AML-193 (cell line): ENCODE measurements at regions not wholly inside any gene's neighbourhood (a gene's known extent, or its start where the extent isn't known, plus 50 kb on each side); places are given as distances from the start of the nearest gene placed in this dataset.

Experiments used
- DNase-seq, 2 experiments: peaks; one replicate each; lab custom pipeline; 2025; lab: John Stamatoyannopoulos, UW

DNA sequence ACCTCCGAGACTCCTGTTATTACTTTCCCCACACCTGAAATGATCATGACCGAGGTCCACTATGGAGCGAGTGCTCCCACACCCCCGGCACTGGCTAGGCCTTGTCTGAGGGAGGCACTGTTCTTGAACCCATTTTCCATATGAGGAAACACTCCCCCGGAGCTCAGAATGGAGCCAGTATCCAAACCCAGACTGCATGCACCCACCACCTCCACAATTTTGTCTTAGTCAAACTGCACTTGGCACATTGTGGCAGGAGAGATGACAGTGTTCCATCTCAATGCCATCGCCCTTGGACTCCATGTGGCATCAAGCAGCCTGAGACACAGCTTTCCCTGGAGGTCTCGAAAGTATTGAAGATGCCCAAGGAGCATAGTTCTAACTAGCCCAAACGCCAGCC, 154.1 kb downstream of the NUP210 start:
- DNase-seq, result no peak

DNA sequence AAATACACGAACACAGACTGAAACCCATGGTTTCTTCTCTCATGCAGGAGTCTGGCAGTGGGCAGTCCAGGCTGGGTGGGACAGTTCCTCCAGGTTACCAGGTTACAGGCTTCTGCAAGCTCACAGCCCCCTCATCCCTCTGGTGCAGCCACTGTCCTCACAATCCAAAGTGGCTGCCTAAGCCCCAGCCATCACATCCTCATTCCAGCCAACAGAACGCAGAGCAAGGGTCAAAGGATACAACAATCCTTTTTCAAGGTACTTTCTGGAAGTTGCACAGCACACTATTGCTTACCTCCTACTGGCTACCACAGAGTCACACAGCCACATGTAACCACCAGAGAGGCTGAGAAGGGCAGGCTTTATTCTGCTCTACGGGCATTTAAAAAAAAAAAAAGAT, 154.6 kb downstream of the NUP210 start:
- DNase-seq, result no peak

DNA sequence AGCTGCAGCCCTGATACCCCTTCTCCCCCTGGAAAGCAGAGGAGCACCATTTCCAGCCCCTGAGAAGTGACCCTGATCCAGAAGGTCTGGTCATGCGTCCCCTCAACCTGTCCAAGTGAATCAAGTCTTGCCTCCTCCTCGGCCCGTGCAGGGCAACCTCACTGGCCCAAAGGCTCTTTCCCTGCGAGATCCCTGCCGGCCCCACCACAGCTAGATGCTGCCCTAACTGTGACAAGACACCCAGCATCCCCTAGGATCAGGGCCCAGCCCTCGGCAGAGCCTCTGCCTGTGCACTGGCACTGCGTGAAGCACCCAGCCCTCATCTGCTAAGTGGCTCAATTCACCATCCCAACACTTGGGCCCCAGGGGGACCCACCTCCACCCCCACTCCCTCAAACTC, 155.1 kb downstream of the NUP210 start:
- no peak for DNase-seq

DNA sequence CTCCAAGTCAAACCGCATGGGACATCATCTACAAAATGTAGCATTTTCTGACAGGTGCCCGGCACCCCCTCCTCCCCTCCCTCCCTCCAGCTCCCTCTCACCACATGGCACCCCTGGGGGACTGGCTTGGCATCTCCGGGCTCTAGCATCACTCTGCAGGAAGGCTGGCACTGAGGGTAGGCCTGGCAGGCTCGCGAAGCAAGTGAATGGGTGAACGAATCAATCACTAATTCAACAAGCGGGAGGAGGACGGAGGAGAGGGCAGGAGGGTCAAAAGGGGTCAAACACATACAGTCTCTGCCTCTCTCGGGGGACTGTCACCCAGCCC, 155.7 kb downstream of the NUP210 start:
- no peak for DNase-seq

DNA sequence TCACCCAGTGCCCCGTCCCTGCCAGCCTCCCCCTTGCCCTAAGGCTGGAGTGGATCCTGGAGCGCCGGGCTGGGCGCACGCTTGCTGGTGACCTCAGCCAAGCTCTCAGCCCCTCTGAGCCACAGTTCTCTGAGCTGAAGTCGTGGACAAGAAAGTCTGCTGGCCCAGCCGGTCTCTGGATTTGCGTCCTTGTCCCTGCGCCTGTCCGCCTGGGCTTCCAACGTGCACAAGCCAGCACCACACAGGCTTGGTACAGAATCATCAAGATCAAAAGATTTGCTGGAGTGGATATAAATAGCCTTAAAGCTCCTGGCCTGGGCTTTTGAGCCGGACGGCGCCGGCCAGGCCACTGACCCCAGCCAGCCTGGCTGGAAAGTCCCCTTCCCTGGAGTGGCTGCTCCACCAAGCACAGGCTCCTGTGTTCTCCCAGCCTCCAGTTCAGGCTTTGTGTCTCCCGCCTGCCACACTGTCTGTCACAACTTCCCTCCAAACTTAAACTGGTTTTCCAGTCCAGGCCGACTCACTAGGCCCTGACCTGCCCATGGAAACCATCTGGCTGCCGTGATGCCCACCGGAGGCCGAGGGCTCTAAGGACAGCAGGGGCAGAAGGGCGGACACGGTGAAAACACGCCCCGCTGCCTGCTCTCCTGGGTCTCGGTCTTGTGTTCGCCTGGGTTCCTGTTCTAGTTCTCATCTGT, 156.2 kb downstream of the NUP210 start:
- no peak for DNase-seq

DNA sequence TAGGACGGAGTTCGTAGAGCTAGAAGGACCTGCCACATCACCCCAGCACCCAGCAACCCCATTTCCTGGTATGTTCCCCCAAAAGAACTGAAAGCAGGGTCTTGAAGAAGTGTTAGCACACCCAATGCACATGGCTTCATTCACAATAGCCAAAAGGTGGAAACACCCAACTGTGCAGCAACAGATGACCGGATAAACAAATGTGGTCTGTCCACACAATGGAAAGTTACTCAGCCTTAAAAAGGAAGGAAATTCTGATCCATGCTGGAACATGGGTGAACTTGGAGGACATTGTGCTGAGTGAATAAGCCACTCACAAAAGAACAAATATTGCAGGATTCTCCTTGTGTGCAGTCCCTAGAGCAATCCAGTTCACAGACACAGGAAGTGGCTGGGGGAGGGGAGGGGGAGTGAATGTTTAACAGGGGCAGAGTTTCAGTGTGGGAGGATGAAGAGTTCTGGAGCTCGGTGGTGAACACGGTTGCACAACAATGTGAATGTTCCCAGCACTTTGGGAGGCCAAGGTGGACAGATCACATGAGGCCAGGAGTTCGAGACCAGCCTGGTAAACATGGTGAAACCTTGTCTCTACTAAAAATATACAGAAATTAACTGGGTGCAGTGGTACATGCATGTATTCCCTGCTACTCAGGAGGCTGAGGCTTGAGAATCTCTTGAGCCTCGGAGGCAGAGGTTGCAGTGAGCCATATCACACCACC, 157.5 kb downstream of the NUP210 start:
- DNase-seq, result no peak

DNA sequence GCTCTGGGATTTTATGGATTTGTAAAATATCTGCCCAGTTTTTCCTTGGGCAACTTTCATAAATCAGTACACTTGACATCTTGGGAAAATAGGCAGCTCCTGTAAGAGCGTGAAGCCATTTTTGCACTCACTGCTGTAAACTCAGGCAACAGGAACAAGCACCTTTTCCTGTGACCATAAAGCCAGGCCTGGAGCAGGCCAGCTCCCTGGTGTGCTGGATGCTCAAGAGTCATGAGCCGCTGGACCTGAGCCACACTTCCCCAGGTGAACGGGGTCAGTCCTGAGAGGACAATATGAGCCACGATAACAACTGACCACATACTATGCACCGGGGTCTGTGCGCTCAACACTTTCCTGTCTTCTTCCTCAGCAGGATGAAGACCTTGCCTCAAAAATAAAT, 158.2 kb downstream of the NUP210 start:
- no peak for DNase-seq

DNA sequence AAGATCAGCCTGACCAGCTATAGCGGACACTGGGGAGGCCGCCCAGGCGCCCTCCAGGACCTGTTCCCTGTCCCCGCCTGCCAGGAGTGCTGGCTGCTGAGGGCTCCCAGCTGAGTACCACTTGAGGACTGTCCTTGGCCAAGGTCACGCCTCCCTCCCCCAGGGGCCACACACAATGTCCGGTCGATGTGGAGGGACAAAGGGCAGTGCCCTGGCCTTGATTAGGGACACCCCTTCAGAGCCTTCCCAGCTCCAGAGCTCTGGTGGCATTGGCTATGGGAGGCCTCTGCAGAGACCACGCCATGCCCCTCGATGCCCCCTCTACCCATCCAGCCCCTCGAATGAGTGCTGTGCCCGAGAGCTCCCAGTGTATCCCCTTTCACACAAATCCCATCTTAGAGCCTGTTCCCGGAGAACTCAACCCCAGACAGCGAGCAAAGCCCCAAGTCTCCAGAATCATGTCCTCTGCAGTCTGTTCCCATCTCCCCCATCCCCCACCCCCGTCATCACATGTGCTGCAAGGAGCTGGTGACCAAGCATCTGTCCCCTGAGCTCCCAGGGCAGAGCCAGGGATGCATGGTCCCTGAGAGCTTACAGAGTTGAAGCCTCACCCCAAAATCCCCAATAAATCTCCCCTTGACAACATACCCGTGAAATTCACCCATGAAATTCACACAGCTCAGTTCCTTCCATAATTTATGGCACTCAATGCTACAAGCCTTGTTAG, 158.9 kb downstream of the NUP210 start:
- DNase-seq, result no peak

DNA sequence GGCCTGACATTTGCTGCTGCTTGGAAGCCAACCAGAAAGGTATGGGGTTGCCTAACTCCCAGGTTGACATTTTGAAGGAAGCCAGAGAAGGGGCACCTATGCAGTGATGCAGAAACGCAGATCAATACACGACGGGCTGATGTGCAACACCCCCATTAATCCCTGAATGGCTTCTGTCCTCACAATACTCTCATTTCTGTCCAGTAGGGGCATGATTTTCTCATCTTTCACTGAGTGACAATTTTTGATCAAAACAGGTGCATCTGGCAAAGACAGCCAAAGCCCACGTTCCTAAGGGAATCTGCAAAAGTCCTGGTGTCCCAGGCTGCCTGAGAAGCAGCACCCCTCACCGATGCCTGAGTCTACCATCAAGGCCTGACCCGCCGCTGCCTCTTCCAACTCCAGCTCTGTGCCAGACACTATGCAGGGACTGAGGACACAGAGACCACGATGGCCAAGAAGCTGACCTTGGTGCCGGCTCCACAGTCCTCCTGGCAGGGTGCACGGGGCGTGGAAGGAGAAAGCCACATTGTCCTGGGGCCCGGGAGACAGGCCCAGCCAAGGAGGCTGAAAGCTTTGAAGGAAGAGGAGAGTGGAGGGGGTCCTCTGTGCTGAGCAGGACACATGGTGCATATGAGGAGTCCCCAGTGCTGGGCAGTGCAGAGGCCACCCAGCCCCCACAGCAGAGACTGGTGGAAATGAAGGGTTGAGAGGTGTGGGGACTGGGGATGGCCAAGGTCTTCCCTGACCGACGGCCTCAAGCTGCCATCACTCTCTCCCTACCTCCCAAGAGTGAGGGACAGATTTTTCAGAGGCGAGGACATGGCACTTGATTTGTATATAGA, 159.6 kb downstream of the NUP210 start:
- DNase-seq, result no peak

DNA sequence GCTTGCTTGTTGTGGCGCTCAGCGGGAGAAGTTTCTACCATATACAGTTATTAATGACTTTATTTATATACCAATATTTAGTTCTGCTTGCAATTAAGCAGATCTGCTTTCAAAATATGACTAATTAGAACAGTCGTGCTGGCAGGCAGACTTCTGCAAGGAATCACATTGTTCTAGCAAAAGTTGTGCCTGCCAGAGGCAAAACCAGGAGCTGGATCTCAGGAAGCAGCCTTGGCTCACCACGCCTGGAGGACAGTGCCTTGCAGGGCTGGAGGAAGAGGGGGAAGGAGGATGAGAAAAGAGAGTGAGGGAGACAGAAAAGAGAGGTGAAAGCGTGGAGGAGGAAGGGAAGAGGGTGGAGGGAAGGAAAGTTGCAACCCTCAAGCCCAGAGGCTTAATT, 160.3 kb downstream of the NUP210 start:
- DNase-seq, result no peak

DNA sequence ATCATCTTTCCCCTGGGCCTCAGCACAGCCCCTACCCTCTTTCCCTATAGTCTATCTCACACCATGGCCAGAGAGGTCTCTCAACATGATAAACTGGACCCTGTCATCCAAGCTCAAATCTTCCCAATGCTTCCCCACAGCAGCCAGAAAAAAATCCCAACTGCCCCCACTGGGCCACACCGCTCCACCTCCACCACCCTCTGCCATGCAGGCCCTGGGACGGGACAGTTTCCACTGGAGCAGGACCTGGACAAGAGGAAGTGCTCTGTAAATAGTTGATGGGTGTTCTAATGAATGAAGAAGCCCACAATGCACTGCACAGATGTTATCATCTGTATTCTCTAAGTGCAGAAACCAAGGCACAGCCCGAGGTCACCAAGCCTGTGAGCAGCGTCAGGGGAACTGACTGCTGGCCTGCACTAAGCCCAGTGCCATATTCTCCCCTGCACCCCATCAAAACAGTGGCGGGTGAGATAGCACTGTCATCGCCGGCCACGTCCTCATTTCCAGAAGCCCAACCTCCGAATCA, 161.1 kb downstream of the NUP210 start:
- DNase-seq, result no peak

DNA sequence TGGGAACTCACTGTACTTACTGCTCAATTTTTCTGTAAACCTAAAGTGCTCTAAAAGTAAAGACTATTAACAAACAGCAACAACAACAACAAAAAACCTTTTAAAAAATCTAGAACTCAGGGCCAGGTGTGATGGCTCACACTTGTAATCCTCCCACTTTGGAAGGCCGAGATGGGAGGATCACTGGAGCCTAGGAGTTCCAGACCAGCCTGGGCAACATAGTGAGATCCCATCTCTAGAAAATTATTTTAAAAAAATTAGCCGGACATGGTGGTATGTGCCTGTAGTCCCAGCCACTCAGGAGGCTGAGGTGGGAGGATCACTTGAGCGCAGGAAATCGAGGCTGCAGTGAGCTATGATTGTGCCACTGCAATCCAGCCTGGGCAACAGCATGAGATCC, 161.8 kb downstream of the NUP210 start:
- DNase-seq, result no peak

DNA sequence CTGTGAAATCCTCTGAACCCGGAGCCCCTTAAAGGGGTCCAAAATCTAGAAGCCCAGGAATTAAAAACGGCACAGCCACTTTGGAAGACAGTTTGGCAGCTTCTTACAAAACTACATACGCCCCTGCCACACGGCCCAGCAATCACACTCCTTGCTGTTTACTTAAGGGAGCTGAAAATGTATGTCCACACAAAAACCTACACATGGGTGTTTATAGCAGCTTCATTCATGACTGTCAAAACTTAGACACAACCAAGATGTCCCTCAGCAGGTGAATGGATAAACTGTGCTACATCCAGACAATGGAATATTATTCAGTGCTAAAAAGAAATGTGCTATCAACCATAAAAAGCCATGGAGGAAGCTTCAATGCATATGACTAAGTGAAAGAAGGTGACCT, 162.5 kb downstream of the NUP210 start:
- no peak for DNase-seq

DNA sequence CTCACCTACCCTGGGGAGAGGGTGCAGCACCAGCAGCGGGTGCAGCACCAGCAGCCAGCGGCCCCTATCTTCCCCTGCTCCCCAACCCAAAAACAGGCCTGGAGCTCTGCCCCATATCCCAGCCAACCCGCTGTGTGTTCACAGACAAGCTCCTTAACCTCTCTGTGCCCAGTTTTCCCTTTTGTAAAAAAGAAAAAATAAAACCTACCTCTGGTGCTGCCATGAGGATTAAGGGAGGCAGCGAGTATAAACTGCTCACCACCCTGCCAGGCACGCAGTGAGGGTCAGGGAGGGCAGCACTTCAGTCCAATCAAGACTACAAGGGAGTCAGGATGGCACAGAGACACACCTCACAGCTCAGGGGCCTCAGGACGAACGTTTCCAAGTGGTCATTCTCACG, 163.3 kb downstream of the NUP210 start:
- DNase-seq, result no peak

DNA sequence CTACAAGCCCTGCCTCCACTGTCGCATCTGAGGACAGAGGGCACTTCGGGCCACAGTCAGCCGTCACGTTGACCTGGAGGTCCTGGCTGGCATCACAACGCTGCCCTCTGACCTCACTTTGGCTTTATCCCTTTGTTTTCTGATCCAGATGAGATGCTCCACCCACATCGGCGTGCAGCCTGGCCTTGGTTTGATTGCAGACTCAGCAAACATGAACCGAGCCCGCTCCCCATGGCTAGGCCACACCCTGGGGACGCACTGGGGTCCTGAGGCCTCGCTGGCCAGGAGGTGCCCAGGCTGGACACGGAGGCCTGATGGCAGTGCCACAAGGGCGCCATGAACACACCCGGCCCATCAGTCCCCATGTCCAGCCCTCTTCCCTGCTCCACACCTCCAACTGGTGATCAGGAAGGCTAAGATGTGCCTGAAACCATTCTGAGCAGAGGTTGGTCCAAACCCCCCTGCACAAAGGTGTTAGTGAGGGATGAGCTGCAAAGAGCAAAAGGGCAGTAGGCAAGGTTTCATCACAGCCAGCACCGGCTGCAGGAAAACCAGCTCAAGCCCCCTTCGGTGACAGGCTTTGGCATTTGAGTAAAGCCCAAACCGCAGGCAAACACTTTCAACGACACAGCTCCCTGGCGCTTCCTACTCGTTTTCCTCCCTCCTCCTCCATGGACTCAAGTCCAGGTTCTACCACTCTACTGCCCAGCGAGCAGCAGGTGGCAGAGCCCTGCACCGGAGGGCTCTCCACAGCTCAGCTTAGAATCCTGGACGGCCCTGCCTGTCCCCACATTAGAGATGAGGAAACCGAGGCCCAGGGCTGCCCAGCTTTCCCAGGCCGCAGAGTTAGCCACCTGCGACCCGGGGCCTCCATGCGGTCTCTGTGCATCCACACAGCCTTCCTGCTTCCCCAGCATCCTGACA, 165.8 kb downstream of the NUP210 start:
- DNase-seq, result no peak

DNA sequence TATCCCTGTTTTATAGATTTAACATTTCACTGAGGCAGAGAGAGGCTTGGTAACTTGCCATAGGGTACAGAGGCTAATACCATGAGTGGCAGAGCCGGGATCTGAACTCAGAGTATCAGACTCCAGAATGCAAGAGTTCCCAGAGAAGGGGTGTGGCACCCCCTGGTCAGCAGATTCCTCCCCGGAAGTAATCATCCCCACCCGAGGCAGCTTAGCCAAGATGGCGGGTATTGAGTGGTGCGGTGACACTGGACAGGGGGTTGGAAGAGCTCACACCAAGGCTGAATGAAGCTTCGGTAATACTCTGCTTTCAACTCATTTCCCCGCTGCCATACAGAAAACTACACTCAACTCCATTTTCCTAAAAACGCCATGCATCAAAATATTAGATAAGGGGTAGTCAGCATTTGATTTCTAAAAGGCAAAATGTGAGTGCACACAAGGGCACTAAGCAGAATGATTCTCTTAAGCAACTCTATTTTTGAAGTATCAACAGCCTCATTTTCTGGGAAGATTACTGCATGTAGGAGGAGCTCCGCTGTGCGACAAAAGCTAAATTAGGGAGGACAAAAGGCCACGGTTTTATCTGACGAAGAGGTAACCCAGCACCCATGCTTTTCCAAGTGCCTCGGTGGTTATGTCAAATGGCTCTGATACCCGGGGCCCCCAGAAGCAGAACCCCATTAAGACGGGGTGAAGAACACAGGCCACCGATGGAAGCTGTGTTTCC, 166.7 kb downstream of the NUP210 start:
- DNase-seq, result no peak

DNA sequence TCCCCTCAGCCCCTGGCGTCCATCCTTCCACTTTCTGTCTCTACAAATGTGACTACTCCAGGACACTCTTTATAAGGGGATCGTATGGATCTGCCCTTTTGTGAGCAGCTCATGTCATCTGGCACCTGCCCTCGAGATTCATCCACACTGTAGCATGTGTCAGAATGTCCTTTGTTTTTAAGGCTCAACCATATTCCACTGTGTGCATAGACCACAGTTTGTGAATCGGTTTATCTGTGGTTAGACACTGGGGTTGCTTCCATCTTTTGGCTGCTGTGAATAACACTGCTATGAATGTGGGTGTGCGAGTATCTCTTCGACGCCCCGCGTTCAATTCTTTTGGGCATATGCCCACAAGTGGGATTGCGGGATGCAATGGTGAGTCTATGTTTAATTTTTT, 167.9 kb downstream of the NUP210 start:
- DNase-seq, result no peak

DNA sequence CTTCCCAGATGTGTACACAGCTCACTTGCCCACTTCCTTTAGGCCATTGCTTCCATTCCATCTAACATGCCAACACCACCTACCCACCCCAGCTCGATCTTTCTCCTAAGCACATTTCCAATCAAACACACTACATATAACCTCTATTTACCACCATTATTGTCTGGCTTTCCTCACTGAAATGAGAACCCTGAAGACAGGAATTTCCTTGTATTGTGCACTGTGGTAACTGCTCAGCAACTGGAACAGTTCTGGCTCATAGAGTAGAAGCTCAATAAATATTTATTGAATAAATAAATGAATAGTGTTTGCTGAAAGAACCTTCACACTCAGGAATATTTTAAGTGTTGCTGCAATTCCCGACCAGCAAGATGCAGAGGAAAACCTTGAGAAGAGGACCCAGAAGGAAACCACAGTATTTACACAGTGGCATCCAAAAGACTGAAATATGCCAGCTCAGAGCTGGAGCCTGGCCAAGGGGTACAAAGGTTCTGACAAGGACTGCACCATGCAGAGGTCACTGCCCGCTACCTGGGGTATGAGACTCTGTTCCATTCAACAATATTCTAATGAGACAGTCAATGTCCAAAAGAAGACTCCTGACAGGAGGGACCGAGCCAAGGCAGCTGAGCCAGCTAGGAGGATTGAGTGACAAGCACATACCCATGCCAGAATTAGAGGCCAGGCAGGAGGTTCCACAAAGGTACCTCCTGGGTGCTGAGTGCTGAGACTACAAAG, 168.8 kb downstream of the NUP210 start:
- no peak for DNase-seq

DNA sequence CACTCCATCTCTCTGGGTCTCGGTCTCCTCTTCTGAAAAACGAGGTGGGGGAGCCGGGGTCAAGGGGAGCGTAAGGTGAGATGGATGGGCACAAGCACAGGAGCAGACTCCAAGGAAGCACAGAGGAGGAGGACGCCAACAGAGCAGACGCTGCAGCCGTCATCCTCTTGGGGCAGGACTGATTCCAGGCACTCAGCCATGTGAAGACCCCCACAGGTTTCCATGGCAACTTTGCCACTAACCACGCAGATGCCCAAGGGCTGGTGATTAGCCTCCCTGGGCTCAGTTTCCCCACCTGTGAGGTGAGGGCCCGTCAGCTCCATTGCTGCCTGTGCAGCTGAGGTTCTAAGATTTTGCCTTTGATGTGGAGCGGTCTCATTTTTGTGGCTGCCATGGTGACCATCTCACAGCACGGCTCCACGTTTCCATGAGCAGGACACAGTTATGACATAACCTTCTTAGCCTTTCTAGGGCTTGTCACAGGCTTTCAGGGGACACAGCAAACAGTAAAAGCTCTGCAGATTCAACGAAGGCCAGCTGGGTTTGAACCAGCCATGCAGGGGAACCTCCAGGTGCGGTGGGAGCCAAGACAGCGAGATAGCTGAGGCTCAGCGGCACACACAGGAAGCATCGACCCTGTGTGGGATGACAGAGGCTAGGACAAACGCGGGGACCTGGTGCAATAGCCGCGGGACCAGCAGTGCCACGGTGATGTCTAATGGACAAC, 170.3 kb downstream of the NUP210 start:
- no peak for DNase-seq
